A549 (cell line): ENCODE measurements at regions not wholly inside any gene's neighbourhood (a gene's known extent, or its start where the extent isn't known, plus 50 kb on each side); places are given as distances from the start of the nearest gene placed in this dataset.

Experiments used
- BHLHE40 ChIP-seq: IDR thresholded peaks from 2 replicates; pipeline ENCODE4 v1.6.1; 2012; ENCODE audit warnings: low read depth, low read length, inconsistent platforms
- CTCF ChIP-seq: fragments of >200 bp; sonication (Bioruptor Twin); formaldehyde crosslinking; IDR thresholded peaks from 3 replicates; pipeline ENCODE4 v1.5.1; 2016
- NPAS2 ChIP-seq: fragments of 250-450 bp; sonication (Bioruptor Pico); IDR thresholded peaks from 2 replicates; pipeline ENCODE4 v1.8.0; 2022; ENCODE audit warnings: mild to moderate bottlenecking, moderate library complexity, borderline replicate concordance
- RAD21 ChIP-seq, 2 experiments: fragments of >200 bp in 1 of 2; sonication (Bioruptor Twin) in 1 of 2; formaldehyde crosslinking in 1 of 2; IDR thresholded peaks in 1 of 2; conservative IDR thresholded peaks in 1 of 2; 2 replicates in 1 of 2; 3 replicates in 1 of 2; pipeline ENCODE4 v1.6.1; 2012 to 2018; ENCODE audit warnings: inconsistent platforms in 1 of 2

DNA sequence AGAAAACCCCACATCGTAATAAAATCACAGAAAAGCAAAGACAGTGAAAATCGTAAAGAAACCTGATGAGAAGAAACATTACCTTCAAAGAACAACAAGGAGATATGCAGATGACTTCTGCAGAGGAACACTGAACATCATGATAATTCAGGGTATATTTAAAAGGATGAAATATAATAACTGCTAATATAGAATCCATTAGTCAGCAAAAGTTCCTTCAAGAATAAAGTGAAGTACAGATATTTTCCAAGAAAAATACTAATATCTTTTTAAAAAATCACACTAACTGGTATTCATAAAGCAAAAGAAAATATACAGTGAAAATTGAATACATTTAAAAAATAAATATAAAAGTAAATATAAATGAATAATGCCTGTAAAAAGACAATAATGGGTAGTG lies 176.3 kb upstream of the VEGFC start:
- TF ChIP-seq CTCF (no peak), BHLHE40 (no peak), RAD21 (conservative IDR thresholded peaks at IDR 0.05 in 1 of 2, IDR thresholded peaks at IDR 0.05 in 1 of 2) (no peak), NPAS2 (CRISPR knock-in tag) (no peak)
